ENCODE measurements at regions not wholly inside any gene's neighbourhood (a gene's known extent, or its start where the extent isn't known, plus 50 kb on each side); places are given as distances from the start of the nearest gene placed in this dataset.

- TF ChIP-seq ZNF114 (CRISPR knock-in tag; IDR thresholded peaks at IDR 0.05) = no peak
- TF ChIP-seq CREB1 (CRISPR knock-in tag; IDR thresholded peaks at IDR 0.05; ENCODE audit: low read depth) = no peak
Measured at GRCh38 chr13:58680115-58680514, 1048.6 kb downstream of the PCDH17 start (continued).

- Histone ChIP-seq H3K4me1 (ENCODE audit: insufficient read depth) (peaks cover 10% of the 10 kb centered on the region), H2AFZ (no peak overlapping the region), H3K9me2 (ENCODE audit: insufficient read depth) (no peaks in the 10 kb centered on the region), H4K20me1 (replicated peaks; ENCODE audit: insufficient read depth) (no peaks in the 10 kb centered on the region), H3K4me3 (no peak overlapping the region), H3K36me3 (ENCODE audit: insufficient read depth) (no peaks in the 10 kb centered on the region), H3K27me3 (ENCODE audit: insufficient read depth) (no peaks in the 10 kb centered on the region), H3K27ac (ENCODE audit: low read depth) (no peak overlapping the region), H3K4me2 (no peak overlapping the region), H3F3A (replicated peaks; ENCODE audit: low read depth) (no peaks in the 10 kb centered on the region), H3K79me2 (replicated peaks; ENCODE audit: insufficient read depth) (no peaks in the 10 kb centered on the region)
- DNase-seq (ENCODE audit: low spot score) (no peak), ATAC-seq (no peak)
- peaks cover 28% of the 10 kb centered on the region for H3K9me3 Mint-ChIP-seq
- no peak overlapping the region for H3K27ac Mint-ChIP-seq
- H3K27me3 Mint-ChIP-seq (ENCODE audit: insufficient read depth, low read depth, poor library complexity) = no peaks in the 10 kb centered on the region
- H3K4me3 Mint-ChIP-seq = no peak overlapping the region
- TF ChIP-seq NANOG (IDR thresholded peaks at IDR 0.05; ENCODE audit: borderline replicate concordance) (no peak), EZH2phosphoT487 (IDR thresholded peaks at IDR 0.05; ENCODE audit: unreplicated experiment) (no peak), POLR2AphosphoS5 (IDR thresholded peaks at IDR 0.05; ENCODE audit: low read depth) (no peak)
- peaks cover 29% of the 10 kb centered on the region for H3K36me3 Mint-ChIP-seq (ENCODE audit: low read depth)
- H3K4me1 Mint-ChIP-seq = peaks cover 14% of the 10 kb centered on the region
Measured at GRCh38 chr13:58682616-58683015, 1051.1 kb downstream of the PCDH17 start.

- no peaks in the 10 kb centered on the region for H4K20me1 ChIP-seq (replicated peaks; ENCODE audit: insufficient read depth)
- no peaks in the 10 kb centered on the region for H3K27me3 Mint-ChIP-seq (ENCODE audit: insufficient read depth, low read depth, poor library complexity)
- no peaks in the 10 kb centered on the region for H3K79me2 ChIP-seq (replicated peaks; ENCODE audit: insufficient read depth)
- H3K27ac ChIP-seq (ENCODE audit: low read depth) = no peak overlapping the region
- peaks cover 14% of the 10 kb centered on the region for H3K36me3 Mint-ChIP-seq (ENCODE audit: low read depth)
- TF ChIP-seq NANOG (IDR thresholded peaks at IDR 0.05; ENCODE audit: borderline replicate concordance) = no peak
- TF ChIP-seq ZNF114 (CRISPR knock-in tag; IDR thresholded peaks at IDR 0.05) = no peak
- TF ChIP-seq CREB1 (CRISPR knock-in tag; IDR thresholded peaks at IDR 0.05; ENCODE audit: low read depth) = no peak
- TF ChIP-seq REST (IDR thresholded peaks at IDR 0.05; ENCODE audit: unreplicated experiment) = no peak
- TF ChIP-seq POLR2AphosphoS5 (IDR thresholded peaks at IDR 0.05; ENCODE audit: low read depth) = no peak
- TF ChIP-seq CTCF (conservative IDR thresholded peaks at IDR 0.05; ENCODE audit: low read depth in 2 of 2) = no peak
- H3K4me3 ChIP-seq = no peak overlapping the region
- no peaks in the 10 kb centered on the region for H3K9me2 ChIP-seq (ENCODE audit: insufficient read depth)
- H3K36me3 ChIP-seq (ENCODE audit: insufficient read depth) = no peaks in the 10 kb centered on the region
- DNase-seq (ENCODE audit: low spot score) (no peak), ATAC-seq (no peak)
- no peaks in the 10 kb centered on the region for H3K27me3 ChIP-seq (ENCODE audit: insufficient read depth)
- H3F3A ChIP-seq (replicated peaks; ENCODE audit: low read depth) = no peaks in the 10 kb centered on the region
- H3K27ac Mint-ChIP-seq = no peak overlapping the region
- H3K4me2 ChIP-seq = no peak overlapping the region
- no peaks in the 10 kb centered on the region for H3K4me1 ChIP-seq (ENCODE audit: insufficient read depth)
- H3K4me3 Mint-ChIP-seq = no peak overlapping the region
- H3K9me3 Mint-ChIP-seq = peaks cover 16% of the 10 kb centered on the region
- H2AFZ ChIP-seq = no peak overlapping the region
- H3K4me1 Mint-ChIP-seq = peaks cover 2% of the 10 kb centered on the region; the same call in 1 of the 3 replicates
Measured at GRCh38 chr13:58687148-58687547, 1055.6 kb downstream of the PCDH17 start.

All from GM23338 (cell line).